ENCODE measurements at regions not wholly inside any gene's neighbourhood (a gene's known extent, or its start where the extent isn't known, plus 50 kb on each side); places are given as distances from the start of the nearest gene placed in this dataset.

DNA sequence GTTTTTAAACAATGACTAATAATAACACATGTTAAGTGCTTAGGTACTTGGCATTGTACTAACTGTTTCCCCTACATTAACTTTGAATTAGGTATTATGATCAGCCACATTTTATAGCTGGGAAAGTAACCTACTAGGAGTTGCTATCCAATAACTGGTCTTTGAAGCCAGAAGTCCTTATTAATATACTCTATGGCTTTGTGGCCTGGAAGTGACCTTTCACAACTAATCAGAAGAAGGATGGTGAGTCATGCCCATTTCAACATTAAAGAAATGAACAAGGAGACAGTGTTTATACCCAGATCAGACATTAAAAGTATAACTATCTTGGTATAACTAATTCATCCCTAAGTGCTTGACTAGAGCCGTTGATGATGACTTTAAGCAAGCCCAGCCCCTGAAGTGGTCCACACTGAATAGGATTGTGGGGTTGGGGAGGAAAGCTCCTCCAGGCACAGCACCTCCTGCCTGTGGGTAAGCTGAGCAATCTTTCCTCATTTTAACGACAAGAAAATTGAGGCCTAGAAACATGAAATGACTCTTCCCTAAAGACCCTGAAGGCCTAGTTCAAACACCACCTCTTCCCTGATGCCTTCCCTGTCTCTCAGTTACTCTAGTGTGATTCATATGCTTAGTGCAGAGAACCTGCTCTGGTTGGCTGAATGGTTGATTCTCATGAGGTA lies 71.6 kb upstream of the RFX8 start (continued):
- no peak for TF ChIP-seq POU6F1 (CRISPR knock-in tag; IDR thresholded peaks at IDR 0.05; ENCODE audit: borderline replicate concordance, low read depth)
- TF ChIP-seq CSDC2 (CRISPR knock-in tag; IDR thresholded peaks at IDR 0.05), result no peak
- TF ChIP-seq ISL1 (CRISPR knock-in tag; IDR thresholded peaks at IDR 0.05), result no peak
- no peak for TF ChIP-seq ZNF8 (CRISPR knock-in tag; IDR thresholded peaks at IDR 0.05)
- TF ChIP-seq ZNF565 (CRISPR knock-in tag; conservative IDR thresholded peaks at IDR 0.05; ENCODE audit: low read depth), result no peak
- TF ChIP-seq ZFP3 (CRISPR knock-in tag; IDR thresholded peaks at IDR 0.05), result no peak
- TF ChIP-seq ZFP30 (CRISPR knock-in tag; IDR thresholded peaks at IDR 0.05), result no peak
- TF ChIP-seq OSR1 (CRISPR knock-in tag; IDR thresholded peaks at IDR 0.05), result no peak

- no peak for ATAC-seq
- TF ChIP-seq CREB5 (CRISPR knock-in tag; IDR thresholded peaks at IDR 0.05; ENCODE audit: low read depth) (no peak), OSR1 (CRISPR knock-in tag; IDR thresholded peaks at IDR 0.05) (no peak), ZNF8 (CRISPR knock-in tag; IDR thresholded peaks at IDR 0.05) (no peak), CSDC2 (CRISPR knock-in tag; IDR thresholded peaks at IDR 0.05) (no peak), ZNF70 (CRISPR knock-in tag; IDR thresholded peaks at IDR 0.05) (no peak), PATZ1 (CRISPR knock-in tag; IDR thresholded peaks at IDR 0.05; ENCODE audit: borderline replicate concordance) (no peak), BACH2 (CRISPR knock-in tag; IDR thresholded peaks at IDR 0.05; ENCODE audit: borderline replicate concordance) (no peak), TOX (CRISPR knock-in tag; IDR thresholded peaks at IDR 0.05; ENCODE audit: borderline replicate concordance) (no peak), ZFP30 (CRISPR knock-in tag; IDR thresholded peaks at IDR 0.05) (no peak), RARB (CRISPR knock-in tag; IDR thresholded peaks at IDR 0.05) (no peak), ZFP3 (CRISPR knock-in tag; IDR thresholded peaks at IDR 0.05) (no peak)
- TF ChIP-seq, protein P1, sequence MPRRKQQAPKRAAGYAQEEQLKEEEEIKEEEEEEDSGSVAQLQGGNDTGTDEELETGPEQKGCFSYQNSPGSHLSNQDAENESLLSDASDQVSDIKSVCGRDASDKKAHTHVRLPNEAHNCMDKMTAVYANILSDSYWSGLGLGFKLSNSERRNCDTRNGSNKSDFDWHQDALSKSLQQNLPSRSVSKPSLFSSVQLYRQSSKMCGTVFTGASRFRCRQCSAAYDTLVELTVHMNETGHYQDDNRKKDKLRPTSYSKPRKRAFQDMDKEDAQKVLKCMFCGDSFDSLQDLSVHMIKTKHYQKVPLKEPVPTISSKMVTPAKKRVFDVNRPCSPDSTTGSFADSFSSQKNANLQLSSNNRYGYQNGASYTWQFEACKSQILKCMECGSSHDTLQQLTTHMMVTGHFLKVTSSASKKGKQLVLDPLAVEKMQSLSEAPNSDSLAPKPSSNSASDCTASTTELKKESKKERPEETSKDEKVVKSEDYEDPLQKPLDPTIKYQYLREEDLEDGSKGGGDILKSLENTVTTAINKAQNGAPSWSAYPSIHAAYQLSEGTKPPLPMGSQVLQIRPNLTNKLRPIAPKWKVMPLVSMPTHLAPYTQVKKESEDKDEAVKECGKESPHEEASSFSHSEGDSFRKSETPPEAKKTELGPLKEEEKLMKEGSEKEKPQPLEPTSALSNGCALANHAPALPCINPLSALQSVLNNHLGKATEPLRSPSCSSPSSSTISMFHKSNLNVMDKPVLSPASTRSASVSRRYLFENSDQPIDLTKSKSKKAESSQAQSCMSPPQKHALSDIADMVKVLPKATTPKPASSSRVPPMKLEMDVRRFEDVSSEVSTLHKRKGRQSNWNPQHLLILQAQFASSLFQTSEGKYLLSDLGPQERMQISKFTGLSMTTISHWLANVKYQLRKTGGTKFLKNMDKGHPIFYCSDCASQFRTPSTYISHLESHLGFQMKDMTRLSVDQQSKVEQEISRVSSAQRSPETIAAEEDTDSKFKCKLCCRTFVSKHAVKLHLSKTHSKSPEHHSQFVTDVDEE (CRISPR knock-in tag; IDR thresholded peaks at IDR 0.05), result no peak
These were observed 71.0 kb upstream of the RFX8 start for GRCh38 chr2:101545950-101546349.

DNA sequence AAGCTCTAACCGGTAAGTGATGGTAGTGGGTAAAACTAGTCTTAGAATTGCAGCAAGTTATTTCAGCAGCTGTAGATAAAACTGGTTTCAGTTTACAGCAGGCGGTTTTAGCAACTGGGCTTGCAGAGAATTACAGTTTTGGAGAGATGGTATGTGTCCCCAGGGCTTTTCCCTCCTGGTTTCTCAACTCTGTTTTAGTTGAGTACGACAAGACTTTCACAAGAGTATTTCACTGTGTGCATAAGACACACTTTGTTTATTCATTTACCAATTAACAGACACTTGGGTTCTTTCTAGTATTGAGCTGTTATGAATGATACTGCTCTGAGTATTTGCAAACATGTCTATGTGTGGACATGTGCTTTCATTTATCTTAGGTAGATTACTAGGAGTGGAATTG lies 65.6 kb upstream of the RFX8 start:
- ATAC-seq, result no peak
- TF ChIP-seq ZNF565 (CRISPR knock-in tag; conservative IDR thresholded peaks at IDR 0.05; ENCODE audit: low read depth) (no peak), OSR1 (CRISPR knock-in tag; IDR thresholded peaks at IDR 0.05) (no peak), POU6F1 (CRISPR knock-in tag; IDR thresholded peaks at IDR 0.05; ENCODE audit: borderline replicate concordance, low read depth) (no peak), RARB (CRISPR knock-in tag; IDR thresholded peaks at IDR 0.05) (no peak), BACH2 (CRISPR knock-in tag; IDR thresholded peaks at IDR 0.05; ENCODE audit: borderline replicate concordance) (no peak), ZNF8 (CRISPR knock-in tag; IDR thresholded peaks at IDR 0.05) (no peak), ZC3H10 (CRISPR knock-in tag; IDR thresholded peaks at IDR 0.05) (no peak), TOX (CRISPR knock-in tag; IDR thresholded peaks at IDR 0.05; ENCODE audit: borderline replicate concordance) (no peak), ZFP30 (CRISPR knock-in tag; IDR thresholded peaks at IDR 0.05) (no peak), ZNF70 (CRISPR knock-in tag; IDR thresholded peaks at IDR 0.05) (no peak), CREB5 (CRISPR knock-in tag; IDR thresholded peaks at IDR 0.05; ENCODE audit: low read depth) (no peak), CSRNP3 (CRISPR knock-in tag; IDR thresholded peaks at IDR 0.05) (no peak)
- TF ChIP-seq, protein P1 (CRISPR knock-in tag; IDR thresholded peaks at IDR 0.05), result no peak
